Trophoblast cell (in vitro differentiated cells and primary cell): ENCODE measurements at regions not wholly inside any gene's neighbourhood (a gene's known extent, or its start where the extent isn't known, plus 50 kb on each side); places are given as distances from the start of the nearest gene placed in this dataset.

ENCODE experiments used
- DNase-seq, 2 donors: peaks; one replicate each; pipeline ENCODE4 v3.0.0-alpha.2; 2016
- H2AFZ ChIP-seq: 2 replicates; pipeline ENCODE4 v1.6.1; 2013; ENCODE audit warnings: low read length, moderate library complexity, mild to moderate bottlenecking; ENCODE audit not compliant: insufficient read depth, poor library complexity
- H2AK5ac ChIP-seq: 2 replicates; pipeline ENCODE4 v1.6.1; 2013; ENCODE audit warnings: mild to moderate bottlenecking, low read length
- H2BK120ac ChIP-seq: 2 replicates; pipeline ENCODE4 v1.6.1; 2013; ENCODE audit warnings: low read length, mild to moderate bottlenecking, moderate library complexity; ENCODE audit not compliant: insufficient read depth, poor library complexity
- H2BK12ac ChIP-seq: 2 replicates; pipeline ENCODE4 v1.6.1; 2013; ENCODE audit warnings: mild to moderate bottlenecking, low read length, moderate library complexity
- H2BK5ac ChIP-seq: 2 replicates; pipeline ENCODE4 v1.6.1; 2013; ENCODE audit warnings: low read length, low read depth, moderate library complexity, mild to moderate bottlenecking; ENCODE audit not compliant: poor library complexity
- H3K14ac ChIP-seq: 2 replicates; pipeline ENCODE4 v1.6.1; 2013; ENCODE audit warnings: mild to moderate bottlenecking, low read length
- H3K18ac ChIP-seq: 2 replicates; pipeline ENCODE4 v1.6.1; 2013; ENCODE audit warnings: mild to moderate bottlenecking, low read length
- H3K23ac ChIP-seq: 2 replicates; pipeline ENCODE4 v1.6.1; 2013; ENCODE audit warnings: low read length
- H3K27ac ChIP-seq: 2 replicates; pipeline ENCODE4 v1.5.1; 2013; ENCODE audit warnings: low read depth, mild to moderate bottlenecking, inconsistent platforms, low read length, moderate library complexity
- H3K27me3 ChIP-seq: 2 replicates; pipeline ENCODE4 v1.6.1; 2013; ENCODE audit warnings: inconsistent platforms, mild to moderate bottlenecking, low read length, moderate library complexity; ENCODE audit not compliant: insufficient read depth
- H3K36me3 ChIP-seq, 2 experiments: 1 replicate in 1 of 2; 2 replicates in 1 of 2; pipeline ENCODE4 v1.6.1; 2013; ENCODE audit warnings: low read length in 2 of 2, mild to moderate bottlenecking in 2 of 2, moderate library complexity in 1 of 2; ENCODE audit not compliant: insufficient read depth in 2 of 2, control insufficient read depth in 1 of 2
- H3K4ac ChIP-seq: 2 replicates; pipeline ENCODE4 v1.6.1; 2013; ENCODE audit warnings: low read depth, mild to moderate bottlenecking, low read length, moderate library complexity
- H3K4me1 ChIP-seq, 2 experiments: 1 replicate in 1 of 2; 2 replicates in 1 of 2; pipeline ENCODE4 v1.6.1; 2013; ENCODE audit warnings: low read length in 2 of 2, mild to moderate bottlenecking in 2 of 2, moderate library complexity in 1 of 2; ENCODE audit not compliant: insufficient read depth in 2 of 2, control insufficient read depth in 1 of 2
- H3K4me2 ChIP-seq: 2 replicates; pipeline ENCODE4 v1.6.1; 2013; ENCODE audit warnings: inconsistent platforms, mild to moderate bottlenecking, low read length, moderate library complexity
- H3K4me3 ChIP-seq: 2 replicates; pipeline ENCODE4 v1.5.1; 2013; ENCODE audit warnings: mild to moderate bottlenecking, low read depth, low read length, inconsistent platforms
- H3K79me1 ChIP-seq: one replicate; pipeline ENCODE4 v1.6.1; 2013; ENCODE audit warnings: low read length
- H3K79me2 ChIP-seq: 2 replicates; pipeline ENCODE4 v1.6.1; 2013; ENCODE audit warnings: low read length, mild to moderate bottlenecking; ENCODE audit not compliant: control insufficient read depth, insufficient read depth, poor library complexity
- H3K9ac ChIP-seq: 2 replicates; pipeline ENCODE4 v1.6.1; 2013; ENCODE audit warnings: mild to moderate bottlenecking, low read length
- H3K9me3 ChIP-seq: 2 replicates; pipeline ENCODE4 v1.6.1; 2013; ENCODE audit warnings: low read depth, mild to moderate bottlenecking, control low read depth, inconsistent platforms, low read length; ENCODE audit not compliant: insufficient read depth
- H4K12ac ChIP-seq: 2 replicates; pipeline ENCODE4 v1.6.1; 2013; ENCODE audit warnings: low read depth, mild to moderate bottlenecking, low read length, moderate library complexity
- H4K8ac ChIP-seq: 2 replicates; pipeline ENCODE4 v1.6.1; 2013; ENCODE audit warnings: low read depth, mild to moderate bottlenecking, low read length, moderate library complexity
- H4K91ac ChIP-seq: one replicate; pipeline ENCODE4 v1.6.1; 2013; ENCODE audit warnings: low read depth, mild to moderate bottlenecking, low read length, moderate library complexity
- WGBS: extraction: QIAGEN DNeasy Blood & Tissue Kit; methylation state at CpG from one replicate; pipeline ENCODE4 v1.1.7; 2013; ENCODE audit warnings: missing lambda C conversion rate; ENCODE audit not compliant: insufficient read length, insufficient coverage; ENCODE audit errors: extremely low coverage; 5-methylcytosine and 5-hydroxymethylcytosine counted together

- Histone ChIP-seq H3K36me3 (no peaks in the 10 kb centered on the region), H3K9ac (no peak overlapping the region), H2BK5ac (no peak overlapping the region), H3K4me2 (no peak overlapping the region), H2BK12ac (no peak overlapping the region), H4K91ac (no peak overlapping the region), H3K27me3 (peaks cover 3% of the 10 kb centered on the region), H3K79me2 (no peaks in the 10 kb centered on the region), H2AFZ (no peak overlapping the region), H3K14ac (no peak overlapping the region), H3K4ac (no peak overlapping the region), H3K23ac (no peak overlapping the region), H3K4me1 (peaks cover 0 to 2% of the 10 kb centered on the region in 2 experiments), H4K12ac (peak overlapping the region; percentile 37), H4K8ac (no peak overlapping the region), H2AK5ac (no peak overlapping the region), H3K27ac (no peak overlapping the region), H3K4me3 (no peak overlapping the region), H3K18ac (no peak overlapping the region), H2BK120ac (no peak overlapping the region), H3K9me3 (peaks cover 5% of the 10 kb centered on the region), H3K79me1 (no peaks in the 10 kb centered on the region)
- no CpG with 5 or more reads among the region's 9 CpGs for WGBS
- DNase-seq: no peak
Measured at GRCh38 chr12:107331471-107331870, 238.1 kb upstream of the CRY1 start.

- H3K4me2 ChIP-seq: no peak overlapping the region
- WGBS: no CpG with 5 or more reads among the region's 11 CpGs
- H2AFZ ChIP-seq: no peak overlapping the region
- H3K4ac ChIP-seq: no peak overlapping the region
- H4K12ac ChIP-seq: no peak overlapping the region
- H4K8ac ChIP-seq: no peak overlapping the region
- H3K79me2 ChIP-seq: no peaks in the 10 kb centered on the region
- H2BK5ac ChIP-seq: no peak overlapping the region
- no peak overlapping the region for H3K18ac ChIP-seq
- peaks cover 5% of the 10 kb centered on the region for H3K9me3 ChIP-seq
- no peak overlapping the region for H2BK120ac ChIP-seq
- H3K36me3 ChIP-seq: no peaks in the 10 kb centered on the region
- H3K14ac ChIP-seq: no peak overlapping the region
- H2AK5ac ChIP-seq: no peak overlapping the region
- no peak overlapping the region for H2BK12ac ChIP-seq
- H3K9ac ChIP-seq: no peak overlapping the region
- no peak overlapping the region for H3K4me3 ChIP-seq
- no peak overlapping the region for H4K91ac ChIP-seq
- H3K79me1 ChIP-seq: no peaks in the 10 kb centered on the region
- peaks cover 0 to 2% of the 10 kb centered on the region in 2 experiments for H3K4me1 ChIP-seq
- H3K27me3 ChIP-seq: peaks cover 3% of the 10 kb centered on the region
- no peak overlapping the region for H3K23ac ChIP-seq
- no peak for DNase-seq
- no peak overlapping the region for H3K27ac ChIP-seq
Measured at GRCh38 chr12:107331912-107332311, 238.6 kb upstream of the CRY1 start.

- peaks cover 0 to 2% of the 10 kb centered on the region in 2 experiments for H3K4me1 ChIP-seq
- H3K27ac ChIP-seq: no peak overlapping the region
- H4K12ac ChIP-seq: no peak overlapping the region
- H2BK120ac ChIP-seq: no peak overlapping the region
- H3K9ac ChIP-seq: no peak overlapping the region
- no peak overlapping the region for H3K23ac ChIP-seq
- H2AK5ac ChIP-seq: no peak overlapping the region
- H4K8ac ChIP-seq: no peak overlapping the region
- peaks cover 3% of the 10 kb centered on the region for H3K27me3 ChIP-seq
- no peak overlapping the region for H3K4me3 ChIP-seq
- no peaks in the 10 kb centered on the region for H3K79me2 ChIP-seq
- no peak overlapping the region for H3K14ac ChIP-seq
- WGBS: no CpG with 5 or more reads among the region's 4 CpGs
- H3K18ac ChIP-seq: no peak overlapping the region
- H3K4ac ChIP-seq: no peak overlapping the region
- H2BK5ac ChIP-seq: no peak overlapping the region
- H3K4me2 ChIP-seq: no peak overlapping the region
- DNase-seq: no peak
- H2AFZ ChIP-seq: no peak overlapping the region
- no peak overlapping the region for H4K91ac ChIP-seq
- H3K36me3 ChIP-seq: no peaks in the 10 kb centered on the region
- H2BK12ac ChIP-seq: no peak overlapping the region
- H3K79me1 ChIP-seq: no peaks in the 10 kb centered on the region
- H3K9me3 ChIP-seq: peaks cover 5% of the 10 kb centered on the region
Measured at GRCh38 chr12:107332743-107333142, 239.4 kb upstream of the CRY1 start.

GRCh38 chr12:107335802-107336570 is 242.6 kb upstream of the CRY1 start:
- Histone ChIP-seq H3K9me3 (peaks cover 5% of the 10 kb centered on the region), H3K14ac (no peak overlapping the region), H4K91ac (no peak overlapping the region), H3K27ac (no peak overlapping the region), H3K27me3 (peaks cover 3% of the 10 kb centered on the region), H2AK5ac (no peak overlapping the region), H3K4me2 (no peak overlapping the region), H4K12ac (no peak overlapping the region), H3K4me1 (no peaks in the 10 kb centered on the region), H2BK5ac (no peak overlapping the region), H2BK12ac (no peak overlapping the region), H3K79me1 (no peaks in the 10 kb centered on the region), H4K8ac (no peak overlapping the region), H2AFZ (no peak overlapping the region), H3K79me2 (no peaks in the 10 kb centered on the region), H3K9ac (no peak overlapping the region), H2BK120ac (no peak overlapping the region), H3K4ac (no peak overlapping the region), H3K18ac (no peak overlapping the region), H3K36me3 (no peaks in the 10 kb centered on the region), H3K4me3 (no peak overlapping the region), H3K23ac (no peak overlapping the region)
- no peak for DNase-seq
- WGBS: no CpG with 5 or more reads among the region's 10 CpGs
